Omental fat pad (tissue), 3 donors: ENCODE measurements at regions not wholly inside any gene's neighbourhood (a gene's known extent, or its start where the extent isn't known, plus 50 kb on each side); places are given as distances from the start of the nearest gene placed in this dataset.

Experiments
- ATAC-seq: fragments of 150-250 bp; one replicate; pipeline ENCODE4 v1.9.1; 2016; ENCODE audit warnings: mild to moderate bottlenecking, moderate library complexity; ENCODE audit not compliant: low FRiP score
- DNase-seq: peaks from one replicate; pipeline ENCODE4 v3.0.0-alpha.2; 2019; ENCODE audit warnings: low spot score
- TF ChIP-seq, protein P1 (sequence below), 3 donors: fragments of 450-650 bp; IDR thresholded peaks; one replicate each; pipeline ENCODE4 v1.5.1; 2016 to 2017; ENCODE audit warnings: antibody characterized with exemption in 3 of 3, mild to moderate bottlenecking in 3 of 3, moderate library complexity in 2 of 3

- ATAC-seq: no peak
- no peak for DNase-seq
- TF ChIP-seq, protein P1, sequence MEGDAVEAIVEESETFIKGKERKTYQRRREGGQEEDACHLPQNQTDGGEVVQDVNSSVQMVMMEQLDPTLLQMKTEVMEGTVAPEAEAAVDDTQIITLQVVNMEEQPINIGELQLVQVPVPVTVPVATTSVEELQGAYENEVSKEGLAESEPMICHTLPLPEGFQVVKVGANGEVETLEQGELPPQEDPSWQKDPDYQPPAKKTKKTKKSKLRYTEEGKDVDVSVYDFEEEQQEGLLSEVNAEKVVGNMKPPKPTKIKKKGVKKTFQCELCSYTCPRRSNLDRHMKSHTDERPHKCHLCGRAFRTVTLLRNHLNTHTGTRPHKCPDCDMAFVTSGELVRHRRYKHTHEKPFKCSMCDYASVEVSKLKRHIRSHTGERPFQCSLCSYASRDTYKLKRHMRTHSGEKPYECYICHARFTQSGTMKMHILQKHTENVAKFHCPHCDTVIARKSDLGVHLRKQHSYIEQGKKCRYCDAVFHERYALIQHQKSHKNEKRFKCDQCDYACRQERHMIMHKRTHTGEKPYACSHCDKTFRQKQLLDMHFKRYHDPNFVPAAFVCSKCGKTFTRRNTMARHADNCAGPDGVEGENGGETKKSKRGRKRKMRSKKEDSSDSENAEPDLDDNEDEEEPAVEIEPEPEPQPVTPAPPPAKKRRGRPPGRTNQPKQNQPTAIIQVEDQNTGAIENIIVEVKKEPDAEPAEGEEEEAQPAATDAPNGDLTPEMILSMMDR (IDR thresholded peaks at IDR 0.05): no peak
Observed at GRCh38 chr11:45075952-45076351, 70.5 kb upstream of the PRDM11 start.

DNA sequence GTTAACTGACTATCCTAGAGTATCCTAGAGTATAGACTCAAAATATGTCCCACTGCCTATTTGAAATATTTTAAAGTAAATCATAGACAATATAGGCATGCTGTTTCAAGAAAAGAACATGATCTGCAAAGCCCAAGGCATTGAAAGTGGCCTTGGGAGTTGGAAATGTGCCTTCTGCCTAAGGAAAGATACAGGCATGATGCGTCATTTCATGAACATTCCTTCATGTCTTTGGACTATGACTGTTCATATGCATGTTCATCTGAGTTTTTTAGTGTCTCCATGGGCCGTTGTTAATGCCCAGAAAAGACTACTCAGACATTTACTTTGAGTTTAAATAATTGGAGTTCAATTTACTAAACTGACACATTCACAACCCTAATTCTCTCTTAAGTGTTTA lies 69.7 kb upstream of the PRDM11 start:
- ATAC-seq: no peak
- TF ChIP-seq, protein P1 (IDR thresholded peaks at IDR 0.05): no peak
- no peak for DNase-seq

DNA sequence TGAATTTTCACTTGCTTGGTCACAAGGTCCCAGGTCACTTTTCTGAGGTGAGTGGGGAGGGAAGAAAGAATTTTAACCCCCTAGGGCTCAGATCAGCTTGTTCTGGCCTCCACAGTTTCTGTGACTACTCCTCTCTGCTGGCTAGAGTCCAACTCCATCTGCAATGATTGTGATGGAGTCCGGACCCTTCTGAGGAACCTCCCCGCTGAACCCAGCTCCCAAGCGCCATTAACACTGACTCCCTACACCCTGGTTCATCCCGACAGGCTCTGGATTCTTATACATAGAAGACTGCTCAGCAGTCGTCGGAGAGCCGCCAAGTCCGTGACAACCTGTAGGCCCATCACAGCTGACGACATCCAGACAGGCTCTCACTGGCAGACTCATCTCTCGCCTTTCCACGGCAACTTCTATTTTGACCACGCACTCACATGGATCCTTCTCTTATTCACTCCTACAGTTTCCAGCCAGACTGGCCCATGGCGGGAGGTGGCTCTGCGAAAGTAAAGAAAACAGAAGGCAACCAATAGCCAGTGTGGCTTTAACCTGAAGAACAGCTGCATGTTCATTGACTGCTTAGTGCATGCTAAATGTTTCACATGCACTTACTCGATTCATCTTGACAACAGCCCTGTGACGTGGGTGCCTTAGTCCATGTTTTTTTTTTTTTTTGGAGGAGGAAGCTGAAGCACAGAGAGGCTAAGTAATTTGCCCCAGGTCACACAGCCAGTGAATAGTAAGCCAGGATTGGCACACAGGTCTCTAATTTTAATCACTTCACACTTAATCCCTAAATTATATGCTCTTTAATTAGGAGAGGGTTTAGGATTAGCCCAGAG lies 68.0 kb upstream of the PRDM11 start:
- ATAC-seq (peak; percentile 43), DNase-seq (no peak)
- TF ChIP-seq, protein P1 (IDR thresholded peaks at IDR 0.05): no peak

DNA sequence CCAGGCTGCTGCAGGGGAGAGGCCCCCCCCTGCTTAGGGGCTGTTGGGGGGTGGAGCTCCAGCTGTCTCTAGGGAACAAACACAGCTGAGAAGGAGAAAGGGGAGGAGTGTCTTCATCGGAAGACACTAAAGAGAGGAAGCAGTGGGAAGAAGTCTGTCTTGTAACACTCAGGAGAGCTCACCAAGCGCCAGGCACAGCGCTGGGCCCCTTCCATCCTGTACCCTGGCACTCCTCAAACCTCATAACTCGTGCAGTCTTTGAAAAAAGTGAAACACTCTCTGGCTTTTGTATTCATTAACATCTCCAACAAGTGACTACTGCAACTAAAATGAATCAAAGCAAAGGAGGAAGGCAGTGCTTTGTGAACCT lies 67.4 kb upstream of the PRDM11 start:
- DNase-seq (no peak), ATAC-seq (no peak)
- TF ChIP-seq, protein P1 (IDR thresholded peaks at IDR 0.05): no peak

- no peak for ATAC-seq
- DNase-seq: no peak
- TF ChIP-seq, protein P1 (IDR thresholded peaks at IDR 0.05): no peak
Observed at GRCh38 chr11:45079567-45079942, 66.9 kb upstream of the PRDM11 start.

DNA sequence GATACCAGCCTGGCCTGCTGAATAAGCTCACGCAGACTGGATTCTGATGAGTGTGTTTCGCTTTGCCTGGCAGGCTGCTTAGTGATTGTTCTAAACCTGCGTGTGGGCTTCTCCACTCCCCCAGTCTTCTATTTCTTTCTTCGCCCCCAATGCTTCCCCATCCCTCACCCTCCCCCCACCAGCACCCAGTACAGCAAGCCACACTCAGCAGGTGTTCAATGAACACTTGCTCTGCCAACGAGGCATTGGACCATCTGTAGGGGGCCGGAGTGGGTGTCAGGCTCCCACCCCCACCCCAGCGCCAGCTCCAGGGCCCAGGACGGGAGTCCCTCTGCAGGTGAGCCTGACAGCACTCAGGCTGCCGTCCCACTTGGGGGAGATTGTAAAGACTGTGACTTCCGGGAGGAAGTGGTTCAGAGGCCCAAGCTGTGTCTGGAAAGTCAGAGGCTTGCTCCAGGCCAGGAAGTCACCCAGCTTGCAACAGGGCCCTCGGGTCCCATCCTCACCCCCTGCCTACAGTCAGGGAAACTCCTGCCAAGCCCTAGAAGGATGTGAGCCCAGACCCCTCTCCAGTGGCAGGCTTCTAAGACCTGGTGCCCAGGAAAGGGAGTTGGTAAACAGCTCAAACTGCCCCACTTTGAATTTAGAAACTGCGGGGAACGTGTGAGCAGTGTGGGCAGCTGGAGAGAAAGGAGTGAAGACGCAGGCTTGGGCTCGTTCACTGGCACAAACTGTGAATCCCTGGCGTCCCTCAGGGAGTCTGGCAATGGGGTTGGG lies 66.3 kb upstream of the PRDM11 start:
- TF ChIP-seq, protein P1 (IDR thresholded peaks at IDR 0.05): no peak
- no peak for DNase-seq
- no peak for ATAC-seq
